Neural cell (in vitro differentiated cells): ENCODE measurements at regions not wholly inside any gene's neighbourhood (a gene's known extent, or its start where the extent isn't known, plus 50 kb on each side); places are given as distances from the start of the nearest gene placed in this dataset.

Experiments
- H2AFZ ChIP-seq: fragments of 200-600, 300-800 bp; sonication (generic), shearing (Covaris generic); 2 replicates; pipeline ENCODE4 v1.6.0; 2014; ENCODE audit warnings: low read depth, mild to moderate bottlenecking, antibody characterized with exemption, low read length, moderate library complexity
- H3F3A ChIP-seq: fragments of 200-600 bp; shearing (Covaris generic); 2 replicates; pipeline ENCODE4 v1.6.1; 2016; ENCODE audit warnings: mild to moderate bottlenecking, moderate library complexity, mixed read lengths, antibody characterized with exemption, low read length; ENCODE audit not compliant: insufficient read depth, poor library complexity, severe bottlenecking
- H3K27ac ChIP-seq: fragments of 200-600, 300-800 bp; sonication (generic), shearing (Covaris generic); 2 replicates; pipeline ENCODE4 v1.5.1; 2014; ENCODE audit warnings: mild to moderate bottlenecking, low read length, moderate library complexity
- H3K27me3 ChIP-seq: fragments of 300-800, 200-600 bp; sonication (generic), shearing (Covaris generic); 2 replicates; pipeline ENCODE4 v1.6.0; 2014; ENCODE audit warnings: mild to moderate bottlenecking, low read depth, low read length, moderate library complexity; ENCODE audit not compliant: insufficient read depth
- H3K36me3 ChIP-seq: fragments of 300-800, 200-600 bp; sonication (generic), shearing (Covaris generic); 2 replicates; pipeline ENCODE4 v1.5.1; 2014; ENCODE audit warnings: mild to moderate bottlenecking, antibody characterized with exemption, low read length, moderate library complexity; ENCODE audit not compliant: insufficient read depth
- H3K4me2 ChIP-seq: fragments of 300-800, 200-600 bp; sonication (generic), shearing (Covaris generic); 2 replicates; pipeline ENCODE4 v1.6.0; 2014; ENCODE audit warnings: mild to moderate bottlenecking, low read length
- H3K4me3 ChIP-seq: fragments of 300-800, 200-600 bp; sonication (generic), shearing (Covaris generic); 2 replicates; pipeline ENCODE4 v1.5.1; 2014; ENCODE audit warnings: mild to moderate bottlenecking, low read length, moderate library complexity
- H3K79me2 ChIP-seq: fragments of 200-600 bp; shearing (Covaris generic); replicated peaks from 2 replicates; pipeline ENCODE4 v1.6.0; 2014; ENCODE audit warnings: mild to moderate bottlenecking, low read length, moderate library complexity; ENCODE audit not compliant: insufficient read depth
- H3K9ac ChIP-seq: fragments of 300-800, 200-600 bp; sonication (generic), shearing (Covaris generic); 2 replicates; pipeline ENCODE4 v1.6.1; 2016; ENCODE audit warnings: mild to moderate bottlenecking, low read length, mixed read lengths
- H3K9me2 ChIP-seq: fragments of 200-600 bp; shearing (Covaris generic); 2 replicates; pipeline ENCODE4 v1.6.1; 2016; ENCODE audit warnings: mild to moderate bottlenecking, low read length, mixed read lengths; ENCODE audit not compliant: insufficient read depth
- H3K9me3 ChIP-seq: fragments of 200-600, 300-800 bp; sonication (generic), shearing (Covaris generic); 2 replicates; pipeline ENCODE4 v1.6.1; 2016; ENCODE audit warnings: mild to moderate bottlenecking, mixed run types, low read length, moderate library complexity, mixed read lengths
- H4K20me1 ChIP-seq: fragments of 200-600 bp; shearing (Covaris generic); 2 replicates; pipeline ENCODE4 v1.6.1; 2016; ENCODE audit warnings: mild to moderate bottlenecking, mixed run types; ENCODE audit not compliant: insufficient read depth
- EP300 ChIP-seq: fragments of 450-650 bp; conservative IDR thresholded peaks from 2 replicates; pipeline ENCODE4 v1.6.1; 2014; ENCODE audit warnings: antibody characterized with exemption, mild to moderate bottlenecking, moderate library complexity; ENCODE audit not compliant: poor library complexity, severe bottlenecking
- EZH2 ChIP-seq: fragments of 200-600, 300-800 bp; shearing (Covaris generic), sonication (generic); IDR thresholded peaks from 2 replicates; pipeline ENCODE4 v1.6.1; 2014; ENCODE audit warnings: antibody characterized with exemption, low read length, borderline replicate concordance, mild to moderate bottlenecking; ENCODE audit not compliant: insufficient read depth, poor library complexity, severe bottlenecking
- MXI1 ChIP-seq: fragments of 450-650 bp; conservative IDR thresholded peaks from 2 replicates; pipeline ENCODE4 v1.6.1; 2014; ENCODE audit warnings: antibody characterized with exemption, mild to moderate bottlenecking; ENCODE audit not compliant: poor library complexity, severe bottlenecking
- POLR2AphosphoS5 ChIP-seq: IDR thresholded peaks from 2 replicates; pipeline ENCODE4 v1.6.1; 2012
- RAD21 ChIP-seq: fragments of 450-650 bp; conservative IDR thresholded peaks from 2 replicates; pipeline ENCODE4 v1.6.1; 2014; ENCODE audit warnings: antibody characterized with exemption, mild to moderate bottlenecking, moderate library complexity
- SMC3 ChIP-seq: fragments of 450-650 bp; conservative IDR thresholded peaks from 2 replicates; pipeline ENCODE4 v1.6.1; 2014; ENCODE audit warnings: antibody characterized with exemption, mild to moderate bottlenecking, moderate library complexity; ENCODE audit not compliant: poor library complexity
- TAF1 ChIP-seq: IDR thresholded peaks from 2 replicates; pipeline ENCODE4 v1.6.1; 2012; ENCODE audit warnings: low read depth
- TF ChIP-seq, protein P1 (sequence below): fragments of 450-650 bp; IDR thresholded peaks from 2 replicates; pipeline ENCODE4 v1.5.1; 2014; ENCODE audit warnings: antibody characterized with exemption, mild to moderate bottlenecking, moderate library complexity; ENCODE audit not compliant: poor library complexity, severe bottlenecking
- TF ChIP-seq, protein P2 (sequence below): IDR thresholded peaks from 2 replicates; pipeline ENCODE4 v1.6.1; 2012; ENCODE audit warnings: borderline replicate concordance

DNA sequence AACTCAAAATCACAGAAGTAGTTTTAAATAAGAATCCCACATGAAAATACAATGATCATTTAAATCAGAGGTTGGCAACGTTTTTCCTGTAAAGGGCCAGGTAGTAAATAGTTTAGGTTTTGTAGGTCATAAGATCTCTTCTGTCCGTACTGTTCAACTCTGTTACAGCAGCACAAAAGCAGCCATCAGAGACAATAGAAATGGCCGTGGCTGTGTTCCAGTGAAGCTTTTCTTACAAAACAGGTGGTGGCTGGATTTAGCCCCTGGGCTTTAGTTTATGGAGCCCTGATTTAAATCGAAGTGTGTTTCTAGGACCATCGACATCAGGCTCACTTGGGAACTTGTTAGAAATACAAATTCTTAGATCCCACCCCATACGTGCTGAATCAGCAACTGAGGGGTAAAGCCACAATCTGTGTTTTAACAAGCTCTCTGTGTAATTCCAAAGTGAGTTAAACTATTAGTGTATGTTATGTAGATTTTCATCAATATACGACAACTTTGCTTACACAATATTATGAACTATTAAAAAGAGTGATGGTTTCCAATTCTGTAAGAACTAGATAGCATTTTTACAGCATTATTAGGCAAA is 54.8 kb upstream of the MIR17HG start:
- no peak overlapping the region for H3K4me2 ChIP-seq
- H3K36me3 ChIP-seq, result no peaks in the 10 kb centered on the region
- H3K4me3 ChIP-seq, result no peak overlapping the region
- no peak overlapping the region for H3K9ac ChIP-seq
- H3K27ac ChIP-seq, result no peak overlapping the region
- TF ChIP-seq, protein P1, sequence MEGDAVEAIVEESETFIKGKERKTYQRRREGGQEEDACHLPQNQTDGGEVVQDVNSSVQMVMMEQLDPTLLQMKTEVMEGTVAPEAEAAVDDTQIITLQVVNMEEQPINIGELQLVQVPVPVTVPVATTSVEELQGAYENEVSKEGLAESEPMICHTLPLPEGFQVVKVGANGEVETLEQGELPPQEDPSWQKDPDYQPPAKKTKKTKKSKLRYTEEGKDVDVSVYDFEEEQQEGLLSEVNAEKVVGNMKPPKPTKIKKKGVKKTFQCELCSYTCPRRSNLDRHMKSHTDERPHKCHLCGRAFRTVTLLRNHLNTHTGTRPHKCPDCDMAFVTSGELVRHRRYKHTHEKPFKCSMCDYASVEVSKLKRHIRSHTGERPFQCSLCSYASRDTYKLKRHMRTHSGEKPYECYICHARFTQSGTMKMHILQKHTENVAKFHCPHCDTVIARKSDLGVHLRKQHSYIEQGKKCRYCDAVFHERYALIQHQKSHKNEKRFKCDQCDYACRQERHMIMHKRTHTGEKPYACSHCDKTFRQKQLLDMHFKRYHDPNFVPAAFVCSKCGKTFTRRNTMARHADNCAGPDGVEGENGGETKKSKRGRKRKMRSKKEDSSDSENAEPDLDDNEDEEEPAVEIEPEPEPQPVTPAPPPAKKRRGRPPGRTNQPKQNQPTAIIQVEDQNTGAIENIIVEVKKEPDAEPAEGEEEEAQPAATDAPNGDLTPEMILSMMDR, result no peak
- TF ChIP-seq, protein P2, sequence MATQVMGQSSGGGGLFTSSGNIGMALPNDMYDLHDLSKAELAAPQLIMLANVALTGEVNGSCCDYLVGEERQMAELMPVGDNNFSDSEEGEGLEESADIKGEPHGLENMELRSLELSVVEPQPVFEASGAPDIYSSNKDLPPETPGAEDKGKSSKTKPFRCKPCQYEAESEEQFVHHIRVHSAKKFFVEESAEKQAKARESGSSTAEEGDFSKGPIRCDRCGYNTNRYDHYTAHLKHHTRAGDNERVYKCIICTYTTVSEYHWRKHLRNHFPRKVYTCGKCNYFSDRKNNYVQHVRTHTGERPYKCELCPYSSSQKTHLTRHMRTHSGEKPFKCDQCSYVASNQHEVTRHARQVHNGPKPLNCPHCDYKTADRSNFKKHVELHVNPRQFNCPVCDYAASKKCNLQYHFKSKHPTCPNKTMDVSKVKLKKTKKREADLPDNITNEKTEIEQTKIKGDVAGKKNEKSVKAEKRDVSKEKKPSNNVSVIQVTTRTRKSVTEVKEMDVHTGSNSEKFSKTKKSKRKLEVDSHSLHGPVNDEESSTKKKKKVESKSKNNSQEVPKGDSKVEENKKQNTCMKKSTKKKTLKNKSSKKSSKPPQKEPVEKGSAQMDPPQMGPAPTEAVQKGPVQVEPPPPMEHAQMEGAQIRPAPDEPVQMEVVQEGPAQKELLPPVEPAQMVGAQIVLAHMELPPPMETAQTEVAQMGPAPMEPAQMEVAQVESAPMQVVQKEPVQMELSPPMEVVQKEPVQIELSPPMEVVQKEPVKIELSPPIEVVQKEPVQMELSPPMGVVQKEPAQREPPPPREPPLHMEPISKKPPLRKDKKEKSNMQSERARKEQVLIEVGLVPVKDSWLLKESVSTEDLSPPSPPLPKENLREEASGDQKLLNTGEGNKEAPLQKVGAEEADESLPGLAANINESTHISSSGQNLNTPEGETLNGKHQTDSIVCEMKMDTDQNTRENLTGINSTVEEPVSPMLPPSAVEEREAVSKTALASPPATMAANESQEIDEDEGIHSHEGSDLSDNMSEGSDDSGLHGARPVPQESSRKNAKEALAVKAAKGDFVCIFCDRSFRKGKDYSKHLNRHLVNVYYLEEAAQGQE, result no peak
- no peak for TF ChIP-seq RAD21
- TF ChIP-seq SMC3, result no peak
- no peak for TF ChIP-seq MXI1
- TF ChIP-seq EZH2, result no peak
- TF ChIP-seq POLR2AphosphoS5, result no peak
- TF ChIP-seq TAF1, result no peak
- no peak for TF ChIP-seq EP300
- H3F3A ChIP-seq, result no peaks in the 10 kb centered on the region
- H3K9me2 ChIP-seq, result no peaks in the 10 kb centered on the region
- no peaks in the 10 kb centered on the region for H3K79me2 ChIP-seq
- H3K27me3 ChIP-seq, result no peaks in the 10 kb centered on the region
- H3K9me3 ChIP-seq, result no peaks in the 10 kb centered on the region
- no peak overlapping the region for H2AFZ ChIP-seq
- H4K20me1 ChIP-seq, result no peaks in the 10 kb centered on the region

DNA sequence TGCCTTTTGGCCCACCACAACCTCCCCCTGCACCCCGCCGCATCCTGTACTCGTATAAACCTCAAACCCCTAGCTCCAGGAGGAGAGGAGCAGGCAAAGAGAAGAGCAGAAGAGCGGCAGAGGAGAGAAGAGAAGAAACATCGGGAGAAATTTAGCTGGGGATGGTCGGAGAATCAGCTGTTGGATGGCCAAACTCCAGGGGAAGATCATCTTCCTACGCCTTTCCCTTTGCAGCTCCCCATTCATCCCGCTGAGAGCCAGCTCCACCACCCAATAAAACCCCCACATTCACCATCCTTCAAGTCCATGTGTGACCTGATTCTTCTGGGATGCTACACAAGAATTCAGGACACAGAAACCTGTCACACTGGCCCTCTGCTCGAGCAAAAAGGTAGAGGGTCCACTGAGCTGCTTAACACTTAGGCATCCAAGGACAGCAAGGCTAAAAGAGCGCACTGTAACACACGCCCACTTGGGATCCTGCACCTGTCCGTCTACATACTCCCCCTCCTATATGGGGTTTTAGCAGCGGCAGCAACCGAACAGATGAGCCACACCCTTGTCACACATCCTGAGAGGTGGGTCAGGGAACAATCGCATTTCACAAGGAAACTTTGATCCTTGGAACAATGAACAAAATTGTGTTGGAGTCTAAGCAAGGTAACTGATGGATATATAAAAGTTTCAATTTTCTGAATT is 51.6 kb upstream of the MIR17HG start:
- Histone ChIP-seq H3F3A (no peaks in the 10 kb centered on the region), H3K4me3 (no peak overlapping the region), H3K27me3 (no peaks in the 10 kb centered on the region), H4K20me1 (no peaks in the 10 kb centered on the region), H3K27ac (no peak overlapping the region), H3K9me2 (no peaks in the 10 kb centered on the region), H3K4me2 (no peak overlapping the region), H3K9ac (no peak overlapping the region), H2AFZ (no peak overlapping the region), H3K36me3 (no peaks in the 10 kb centered on the region), H3K79me2 (no peaks in the 10 kb centered on the region), H3K9me3 (no peaks in the 10 kb centered on the region)
- no peak for TF ChIP-seq MXI1
- TF ChIP-seq, protein P1, result no peak
- no peak for TF ChIP-seq POLR2AphosphoS5
- TF ChIP-seq EP300, result no peak
- no peak for TF ChIP-seq TAF1
- no peak for TF ChIP-seq EZH2
- TF ChIP-seq RAD21, result no peak
- TF ChIP-seq, protein P2, result no peak
